ENCODE measurements at regions not wholly inside any gene's neighbourhood (a gene's known extent, or its start where the extent isn't known, plus 50 kb on each side); places are given as distances from the start of the nearest gene placed in this dataset.

DNA sequence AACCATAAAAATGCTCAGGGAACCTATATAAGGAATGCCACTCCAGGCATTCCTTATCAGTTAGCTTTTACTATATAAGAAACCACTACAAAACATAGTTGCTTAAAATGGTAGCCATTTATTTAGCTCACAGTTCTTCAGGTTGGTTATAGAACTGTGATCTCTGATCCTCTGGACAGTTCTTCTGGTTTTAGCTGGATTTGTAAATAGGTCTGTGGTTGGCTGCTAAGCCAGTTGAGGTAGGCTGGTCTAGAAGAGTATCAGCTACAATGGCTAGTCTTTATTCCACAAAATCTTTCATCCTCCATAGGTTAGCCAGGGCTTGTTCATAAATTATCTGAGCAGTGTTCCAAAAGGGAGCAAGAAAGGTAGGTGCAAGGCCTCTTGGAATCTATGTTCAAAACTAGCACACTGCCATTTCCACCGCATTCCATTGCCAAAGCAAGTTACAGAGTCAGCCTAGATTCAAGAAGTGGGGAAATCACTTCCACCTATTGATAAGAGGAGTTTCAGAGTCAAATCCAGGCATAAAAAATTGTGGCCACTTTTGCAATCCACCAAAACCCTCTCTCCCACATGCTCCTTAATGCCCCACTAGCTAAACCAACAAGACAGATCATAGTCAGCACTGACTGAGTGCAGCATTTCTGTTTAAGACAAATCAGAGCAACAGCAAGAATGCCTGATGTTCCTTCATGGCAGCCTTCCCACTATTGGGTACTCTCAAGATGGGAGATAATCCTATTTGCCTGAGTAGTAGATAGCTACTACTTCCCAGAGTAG is 146.4 kb downstream of the IRS1 start:
- no peak for DNase-seq (ENCODE audit: low read depth)

DNA sequence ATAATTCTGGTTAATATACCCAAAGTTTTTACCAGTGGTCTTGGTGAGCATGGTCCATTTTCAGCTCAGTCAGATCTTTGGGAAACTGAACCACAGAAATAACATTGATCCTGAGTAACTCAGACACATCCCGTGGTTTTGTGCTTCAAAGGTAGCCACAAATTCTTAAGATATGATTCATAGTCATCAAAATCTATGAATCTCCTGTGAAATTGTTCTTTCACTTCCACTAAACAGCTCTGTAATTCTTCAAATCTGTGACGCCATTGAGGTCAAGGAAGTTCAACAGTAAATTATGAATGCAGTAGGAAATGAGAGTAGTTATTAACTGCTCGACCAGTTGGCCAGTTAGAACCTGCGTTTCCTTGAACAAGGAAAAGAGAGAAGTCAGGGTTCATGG is 147.3 kb downstream of the IRS1 start:
- DNase-seq (ENCODE audit: low read depth) = peak; percentile 82

DNA sequence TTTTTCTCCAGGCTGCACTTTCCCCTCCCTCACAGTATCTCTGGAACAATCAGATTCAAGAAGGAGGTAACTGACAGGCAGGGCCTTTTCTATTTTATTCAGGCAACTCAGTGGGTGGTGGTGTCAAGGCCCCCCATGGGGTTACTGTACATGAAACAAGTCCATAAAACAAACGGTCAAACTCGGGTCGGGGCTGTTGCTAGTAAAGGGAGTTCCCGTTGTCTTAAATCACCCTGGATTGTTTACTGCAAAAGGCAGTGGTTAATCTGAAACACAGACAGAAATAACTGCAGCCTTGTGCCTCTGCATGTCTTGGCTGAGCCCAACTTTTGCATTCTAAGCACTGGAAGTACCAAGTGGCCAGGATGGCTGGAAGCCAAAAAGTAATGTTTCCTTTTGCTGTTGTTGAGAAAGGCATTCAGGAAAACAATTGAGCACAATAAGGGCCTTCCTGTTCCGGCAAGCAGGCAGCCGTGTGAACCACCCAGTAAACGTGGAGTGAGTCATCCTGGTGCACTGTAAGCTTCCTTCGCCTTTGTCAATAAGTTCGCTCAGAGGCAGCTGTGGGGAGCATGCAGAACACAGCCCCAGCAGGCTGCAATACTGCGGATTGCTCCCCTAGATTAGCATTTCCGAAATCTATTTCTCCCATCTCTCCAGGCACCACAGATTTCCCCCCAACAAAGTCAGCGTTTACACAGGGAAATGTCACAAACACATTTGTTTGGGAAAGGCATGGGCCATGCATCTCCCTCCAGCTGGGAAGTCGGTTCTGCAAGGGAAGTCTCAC is 149.6 kb downstream of the IRS1 start:
- DNase-seq (ENCODE audit: low read depth) = peak; percentile 94

DNA sequence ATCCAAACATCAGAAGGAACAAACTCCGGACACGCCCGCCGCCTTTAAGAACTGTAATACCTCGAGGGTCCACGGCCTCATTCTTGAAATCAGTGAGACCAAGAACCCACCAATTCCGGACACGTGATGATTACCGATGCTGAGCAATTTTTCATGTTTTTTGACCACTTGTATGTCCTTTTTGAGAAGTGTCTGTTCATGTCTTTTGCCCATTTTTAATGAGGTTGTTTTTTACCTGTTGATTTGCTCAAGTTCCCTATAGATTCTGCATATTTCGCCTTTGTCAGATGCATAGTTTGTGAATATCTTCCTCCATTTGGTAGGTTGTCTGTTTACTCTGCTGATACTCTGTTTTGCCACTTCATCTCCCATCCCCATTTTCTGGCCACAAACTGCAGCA is 150.4 kb downstream of the IRS1 start:
- DNase-seq (ENCODE audit: low read depth) = no peak

DNA sequence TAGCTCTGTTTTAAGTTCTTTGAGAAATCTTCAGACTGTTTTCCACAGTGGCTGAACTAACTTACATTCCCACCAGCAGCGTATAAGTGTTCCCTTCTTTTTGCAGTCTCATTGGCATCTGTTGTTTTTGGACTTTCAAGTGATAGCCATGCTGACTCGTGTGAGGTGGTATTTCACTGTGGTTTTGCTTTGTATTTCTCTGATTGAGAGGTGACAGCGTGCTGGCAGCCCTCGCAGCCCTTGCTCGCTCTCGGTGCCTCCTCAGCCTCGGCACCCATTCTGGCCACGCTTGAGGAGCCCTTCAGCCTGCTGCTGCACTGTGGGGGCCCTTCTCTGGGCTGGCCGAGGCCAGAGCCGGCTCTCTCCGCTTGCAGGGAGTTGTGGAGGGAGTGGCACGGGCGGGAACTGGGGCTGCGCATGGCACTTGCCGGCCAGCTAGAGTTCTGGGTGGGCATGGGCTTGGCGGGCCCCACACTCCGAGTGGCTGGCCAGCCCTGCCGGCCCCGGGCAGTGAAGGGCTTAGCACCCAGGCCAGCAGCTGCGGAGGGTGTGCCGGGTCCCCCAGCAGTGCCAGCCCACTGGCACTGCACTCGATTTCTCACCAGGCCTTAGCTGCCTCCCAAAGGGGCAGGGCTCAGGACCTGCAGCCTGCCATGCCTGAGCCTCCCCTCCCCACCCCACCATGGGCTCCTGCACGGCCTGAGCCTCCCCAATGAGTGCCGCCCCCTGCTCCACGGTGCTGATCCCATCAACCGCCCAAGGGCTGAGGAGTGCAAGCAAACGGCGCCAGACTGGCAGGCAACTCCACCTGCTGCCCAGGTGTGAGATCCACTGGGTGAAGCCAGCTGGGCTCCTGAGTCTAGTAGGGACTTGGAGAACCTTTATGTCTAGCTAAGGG is 151.8 kb downstream of the IRS1 start:
- peak; percentile 52 for DNase-seq (ENCODE audit: low read depth)

DNA sequence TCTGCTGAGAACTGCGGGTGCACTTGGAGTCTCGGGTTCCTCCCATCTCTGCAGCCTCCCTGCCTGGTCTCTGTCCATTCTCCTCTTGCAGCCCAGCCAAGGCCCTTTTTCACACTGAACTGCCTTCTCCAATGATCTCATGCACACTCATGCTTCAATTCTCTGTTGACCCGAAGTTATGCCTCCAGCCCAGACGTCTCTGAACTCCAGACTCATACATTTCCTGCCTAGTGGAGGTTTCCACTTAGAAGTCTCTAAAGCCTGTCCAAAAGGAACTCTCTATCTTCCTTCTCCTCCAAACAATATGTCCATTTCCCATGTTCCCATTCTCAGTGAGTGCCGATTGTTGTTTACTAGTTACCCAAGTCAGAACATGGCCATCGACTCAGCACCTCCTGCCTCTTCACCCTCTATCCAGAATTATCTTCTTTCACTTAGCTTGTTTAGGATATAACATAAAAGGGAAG is 155.2 kb downstream of the IRS1 start:
- peak; percentile 54 for DNase-seq (ENCODE audit: low read depth)

DNA sequence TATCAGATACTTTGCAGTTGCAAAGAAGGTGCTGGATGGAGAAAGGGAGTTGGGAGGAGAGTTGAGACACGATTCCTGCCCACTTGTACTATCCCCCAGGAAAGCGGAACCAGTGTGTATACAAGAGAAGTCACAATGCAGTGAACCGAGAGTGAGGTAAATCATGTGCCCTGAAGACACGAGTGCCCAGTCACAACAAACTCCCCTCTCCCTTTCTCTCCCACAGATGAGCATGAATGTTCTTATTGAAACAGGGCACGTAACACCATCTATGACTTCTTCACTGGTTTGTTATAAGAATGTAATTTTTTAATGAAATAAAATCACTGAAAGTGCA is 155.7 kb downstream of the IRS1 start:
- no peak for DNase-seq (ENCODE audit: low read depth)

DNA sequence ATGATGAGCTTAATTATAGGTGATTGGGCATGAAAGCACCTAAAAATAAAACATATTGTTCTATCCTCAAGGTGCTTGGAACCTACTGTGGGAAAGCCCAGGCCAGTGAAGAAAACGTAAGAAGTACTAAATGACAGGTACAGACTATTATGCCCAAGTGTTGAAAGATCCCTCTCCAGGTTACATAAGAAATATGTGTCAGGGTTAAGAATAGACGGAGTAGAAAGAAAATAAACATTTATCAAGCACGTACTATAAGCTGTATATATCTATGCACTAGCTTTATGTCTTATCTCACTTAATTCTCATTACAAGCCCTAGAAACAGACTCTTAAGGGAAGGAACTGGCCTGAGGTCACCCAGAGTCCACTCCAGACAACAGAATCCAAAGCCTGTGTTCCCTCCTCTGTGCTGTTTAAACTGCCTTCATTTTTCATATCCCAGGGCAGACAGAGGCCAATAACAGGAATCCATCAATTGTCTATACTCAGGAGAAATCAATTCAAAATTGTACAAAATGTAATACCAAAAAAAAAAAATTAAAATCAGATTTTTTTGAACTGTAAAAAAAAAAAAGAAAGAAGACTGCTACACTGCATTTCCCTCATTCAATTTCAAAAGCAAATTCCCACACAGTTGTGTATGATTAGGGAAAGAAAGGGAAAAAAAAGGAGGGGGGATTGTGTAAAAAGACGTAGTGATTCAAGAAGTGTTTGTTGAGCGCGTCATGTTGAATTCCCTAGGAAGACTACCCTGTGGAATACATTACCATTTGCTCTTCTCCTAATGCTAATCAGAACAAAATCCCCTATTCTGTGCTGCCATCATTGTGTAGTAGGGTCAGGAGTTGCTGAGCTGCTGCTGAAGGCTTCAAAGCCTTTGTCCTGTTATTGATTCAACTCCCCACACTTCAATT is 156.3 kb downstream of the IRS1 start:
- no peak for DNase-seq (ENCODE audit: low read depth)

DNA sequence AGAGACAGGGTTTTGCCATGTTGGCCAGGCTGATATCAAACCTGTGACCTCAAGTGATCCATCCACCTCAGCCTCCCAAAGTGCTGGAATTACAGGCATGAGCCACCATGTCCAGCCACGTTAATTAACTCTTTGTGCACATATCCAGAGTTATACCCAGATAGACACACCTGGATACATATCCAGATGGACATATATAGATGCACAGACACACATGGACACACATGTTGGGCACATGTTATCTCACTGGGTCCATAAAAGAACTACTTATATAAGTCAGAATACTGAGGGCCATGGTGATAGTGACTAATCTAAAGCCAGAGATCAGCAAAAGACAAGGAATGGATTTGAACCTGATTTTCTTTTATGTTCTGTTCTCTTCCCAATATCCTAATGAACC is 158.6 kb downstream of the IRS1 start:
- no peak for DNase-seq (ENCODE audit: low read depth)

DNA sequence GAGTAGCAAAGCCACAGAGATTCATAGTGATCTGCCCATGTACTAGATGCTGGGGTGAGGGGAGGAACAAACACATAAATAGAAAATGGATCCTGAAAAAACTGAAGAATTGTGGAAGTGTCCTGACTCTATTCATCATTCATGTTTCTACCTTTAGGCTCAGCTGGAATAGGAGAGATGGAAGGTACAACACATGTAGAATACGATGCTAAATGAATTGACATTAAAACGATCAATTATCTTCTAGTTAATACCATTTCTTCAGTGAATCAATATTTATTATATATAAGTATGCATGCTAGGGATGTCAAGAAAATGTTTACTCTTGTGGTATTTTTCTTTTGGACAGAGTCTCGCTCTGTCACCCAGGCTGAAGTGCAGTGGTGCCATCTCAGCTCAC is 159.1 kb downstream of the IRS1 start:
- DNase-seq (ENCODE audit: low read depth) = no peak

DNA sequence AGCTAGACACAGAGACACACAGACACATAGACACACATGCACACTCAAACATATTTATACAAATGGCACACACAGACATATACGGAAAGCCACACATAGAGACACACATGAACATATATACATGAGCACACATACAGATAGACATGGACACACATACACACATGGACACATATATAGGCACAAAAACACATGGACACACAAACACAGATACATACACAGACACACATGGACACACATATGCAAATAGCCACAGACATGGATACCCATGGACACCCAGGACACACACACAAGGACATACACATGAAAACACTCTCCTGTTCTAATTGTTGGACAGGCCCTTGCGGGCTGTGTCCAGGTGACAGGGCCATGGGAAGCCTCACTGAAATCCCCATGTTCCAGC is 160.1 kb downstream of the IRS1 start:
- DNase-seq (ENCODE audit: low read depth) = no peak

DNA sequence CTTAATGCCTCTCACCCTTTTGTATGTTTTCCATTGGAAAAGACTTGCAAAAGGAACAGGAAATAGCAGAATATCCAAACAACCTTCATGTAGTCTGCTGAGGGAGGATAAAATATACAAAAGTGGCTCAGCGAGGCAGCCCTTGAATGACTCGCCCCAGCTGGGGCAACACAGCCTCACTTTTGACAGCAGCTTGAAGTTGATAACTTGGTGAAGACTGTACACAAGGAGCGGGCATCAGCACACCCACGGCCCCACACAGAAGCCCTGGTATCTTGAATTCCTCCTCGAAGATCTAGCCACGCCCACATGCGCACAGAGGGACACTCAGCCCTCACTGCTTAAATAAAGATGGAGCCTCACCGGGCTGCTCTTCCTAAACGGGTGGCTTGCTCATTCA is 161.0 kb downstream of the IRS1 start:
- DNase-seq (ENCODE audit: low read depth) = no peak

DNA sequence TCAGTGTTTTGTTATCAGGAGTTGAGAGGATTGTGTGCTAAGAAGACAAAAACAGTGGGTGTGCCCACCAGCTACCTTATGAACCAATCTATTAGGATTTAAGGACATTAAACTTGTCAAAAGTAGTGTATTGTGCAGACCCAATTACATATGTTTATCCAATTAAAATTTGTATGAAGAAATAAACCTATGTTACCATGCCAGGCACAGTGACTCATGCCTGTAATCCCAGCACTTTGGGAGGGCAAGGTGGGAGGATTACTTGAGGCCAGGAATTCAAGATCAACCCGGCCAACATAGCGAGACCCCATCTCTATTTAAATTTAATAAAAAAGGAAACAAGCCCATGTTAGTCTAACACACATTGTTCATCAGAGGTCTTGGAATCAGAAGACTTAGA is 162.2 kb downstream of the IRS1 start:
- no peak for DNase-seq (ENCODE audit: low read depth)

DNA sequence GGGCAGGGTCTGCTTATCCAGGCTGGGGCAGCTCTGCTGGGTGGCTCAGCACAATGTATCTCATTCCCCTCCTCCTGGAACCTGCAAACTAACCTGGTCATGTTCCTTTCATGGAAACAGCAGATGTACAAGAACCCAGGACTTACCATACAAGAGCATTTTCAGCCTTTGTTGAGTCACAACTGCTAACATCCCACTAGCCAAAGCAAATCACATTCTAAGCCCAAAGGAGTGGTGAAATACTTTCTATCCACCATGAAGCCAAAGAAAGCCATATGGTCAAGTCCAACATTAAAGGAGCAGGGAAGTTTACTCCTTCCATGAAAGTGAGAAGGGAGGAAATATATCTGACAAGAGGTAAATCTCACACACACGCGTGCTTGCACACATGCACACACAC is 163.0 kb downstream of the IRS1 start:
- no peak for DNase-seq (ENCODE audit: low read depth)

DNA sequence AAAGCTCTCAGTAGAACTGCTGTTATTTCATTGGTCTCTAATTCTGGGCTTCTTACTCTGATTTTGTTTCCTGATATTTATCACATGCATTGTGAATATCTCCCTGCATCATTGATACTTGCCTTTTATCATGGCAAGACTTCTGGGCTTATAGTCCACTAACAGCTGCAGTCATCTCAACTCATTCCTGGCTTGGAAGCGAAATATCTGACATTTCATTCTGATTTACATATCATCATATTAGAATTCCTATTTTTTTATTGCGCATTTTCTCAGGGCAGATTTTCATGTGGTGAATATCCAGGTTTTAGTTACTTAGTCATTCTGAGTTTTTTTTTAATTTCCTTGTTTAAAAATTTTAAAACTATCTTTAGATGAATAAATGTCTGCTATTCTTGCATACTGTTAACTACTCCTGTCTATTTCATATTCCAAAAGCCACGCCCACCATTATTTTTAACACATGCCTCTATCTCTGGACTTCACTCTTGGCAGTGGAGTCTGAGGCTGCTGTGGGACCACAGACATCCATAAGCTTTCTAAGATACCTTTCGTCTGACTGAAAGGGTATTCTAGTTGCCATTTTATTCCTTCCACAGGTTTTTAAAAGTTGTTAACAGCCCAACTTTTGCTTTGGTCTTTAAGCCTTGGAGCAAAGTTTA is 164.5 kb downstream of the IRS1 start:
- DNase-seq (ENCODE audit: low read depth) = no peak

DNA sequence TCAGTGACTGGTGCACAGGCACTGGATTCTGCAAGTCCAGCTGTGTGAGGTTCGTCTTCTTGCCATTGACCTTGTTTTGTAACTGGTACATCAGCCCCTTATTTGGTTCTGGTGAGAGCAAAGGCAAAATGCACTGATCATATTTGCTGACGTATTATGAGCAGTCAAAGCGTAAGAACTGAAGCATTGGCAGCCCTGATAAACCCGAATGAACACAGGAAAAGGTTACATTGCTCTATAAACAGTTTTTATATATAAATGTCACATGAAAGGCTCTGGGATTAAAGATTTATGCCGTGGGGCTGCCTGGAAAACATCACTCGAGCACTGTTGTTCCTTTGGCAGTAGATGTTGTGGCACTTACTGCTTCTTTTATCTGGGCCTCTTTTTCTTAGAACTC is 167.9 kb downstream of the IRS1 start:
- DNase-seq (ENCODE audit: low read depth) = no peak

DNA sequence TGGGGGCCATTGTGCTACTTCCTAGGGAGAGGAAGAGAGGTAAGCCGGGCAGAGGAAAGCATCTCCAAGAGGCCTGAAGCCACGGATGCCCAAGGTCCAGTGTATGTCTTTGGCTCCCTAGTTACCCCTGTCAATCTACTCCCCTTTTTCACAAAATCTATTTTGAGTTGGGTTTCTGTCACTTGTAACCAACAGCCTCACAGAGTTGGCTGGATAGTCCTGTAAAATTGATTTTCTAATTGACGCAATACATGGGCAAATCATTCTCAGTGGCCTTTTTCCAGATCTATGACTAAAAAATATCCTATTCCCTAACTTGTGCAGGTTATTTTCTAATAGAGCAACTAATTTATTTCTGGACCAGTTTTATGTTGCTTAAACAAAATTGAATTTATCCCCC is 168.4 kb downstream of the IRS1 start:
- DNase-seq (ENCODE audit: low read depth) = no peak

DNA sequence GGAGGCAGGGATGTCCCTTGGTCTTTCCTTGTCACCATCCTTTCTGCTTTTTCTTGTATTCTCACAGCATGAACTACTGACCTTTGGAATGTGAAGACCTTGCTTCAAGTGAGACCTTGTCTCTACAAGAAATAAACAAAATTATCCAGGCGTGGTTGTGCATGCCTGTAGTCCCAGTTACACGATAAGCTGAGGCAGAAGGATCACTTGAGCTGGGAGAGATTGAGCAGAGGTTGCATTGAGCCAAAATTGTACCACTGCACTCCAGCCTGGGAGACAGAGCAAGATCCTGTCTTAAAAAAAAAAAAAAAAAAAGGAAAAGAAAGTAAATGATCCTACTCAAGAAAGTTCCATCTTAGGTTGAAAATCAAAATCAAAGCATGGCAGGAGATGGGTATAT is 173.7 kb downstream of the IRS1 start:
- no peak for DNase-seq (ENCODE audit: low read depth)

DNA sequence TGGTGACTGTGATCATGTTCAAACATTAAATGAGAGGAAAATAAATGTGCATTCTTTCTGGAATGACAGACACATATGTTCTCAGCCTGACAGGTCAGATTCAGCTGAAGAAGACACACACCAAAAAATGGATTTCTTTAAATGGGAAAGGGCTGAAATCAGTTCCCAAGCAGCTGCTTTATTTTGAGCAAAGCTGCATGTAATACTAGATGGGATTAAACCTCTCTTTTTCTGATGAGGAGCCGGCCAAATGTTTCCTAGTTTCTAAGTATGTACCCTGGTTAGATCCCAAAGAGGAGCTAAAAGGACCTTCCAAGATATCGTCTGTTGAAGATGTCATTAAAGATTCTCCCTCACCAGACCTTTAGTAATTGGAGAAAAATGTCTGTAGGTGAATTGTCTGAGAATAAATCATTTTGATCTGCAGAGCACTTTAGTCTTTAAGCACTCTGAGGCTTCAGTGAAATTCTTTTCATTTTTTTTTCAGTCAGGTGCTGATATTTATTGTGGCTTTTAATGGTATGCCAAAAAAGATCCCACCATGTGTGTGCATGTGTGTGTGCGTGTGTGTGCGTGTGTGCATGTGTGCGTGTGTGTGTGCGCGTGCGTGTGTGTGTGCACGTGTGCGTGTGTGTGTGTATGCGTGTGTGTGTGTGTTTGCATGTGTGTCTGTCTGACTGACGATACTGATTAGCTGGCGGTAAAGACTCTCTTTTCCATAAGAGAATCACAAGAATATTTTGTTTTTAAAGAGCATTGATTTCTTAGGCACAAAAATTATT is 175.8 kb downstream of the IRS1 start:
- DNase-seq (ENCODE audit: low read depth) = no peak

DNA sequence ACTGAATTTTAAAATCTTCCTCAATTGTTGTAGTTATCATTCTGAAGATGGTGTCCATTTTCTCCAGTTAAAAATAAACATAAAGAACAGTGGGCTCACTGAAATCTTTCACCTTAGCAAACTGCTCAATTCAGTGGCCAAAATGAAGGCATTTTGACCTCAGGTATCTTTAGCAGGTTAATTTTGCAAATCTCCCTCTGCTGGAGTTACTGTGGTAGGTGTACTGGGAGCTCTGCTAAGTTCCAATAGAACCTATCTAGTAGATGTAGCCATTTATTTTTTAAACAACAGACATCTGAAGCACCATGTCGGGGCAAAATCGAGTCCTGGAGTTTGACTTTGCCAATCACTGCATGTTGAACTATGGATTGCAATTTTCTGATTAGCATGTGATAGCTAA is 177.1 kb downstream of the IRS1 start:
- DNase-seq (ENCODE audit: low read depth) = no peak

Measured in Daoy (cell line).